Adrenal gland (tissue), 5 donors: ENCODE measurements at regions not wholly inside any gene's neighbourhood (a gene's known extent, or its start where the extent isn't known, plus 50 kb on each side); places are given as distances from the start of the nearest gene placed in this dataset.

Experiments used
- POLR2A ChIP-seq, 2 donors: fragments of 450-650 bp; IDR thresholded peaks; one replicate each; pipeline ENCODE4 v1.6.1; 2017; ENCODE audit warnings: antibody characterized with exemption in 2 of 2, mild to moderate bottlenecking in 2 of 2, moderate library complexity in 1 of 2
- TF ChIP-seq, protein P1 (sequence below), 6 experiments: fragments of 450-650 bp in 4 of 6; fragments of 200-600 bp in 2 of 6; sonication (generic) in 1 of 6; IDR thresholded peaks; 1 replicate in 5 of 6; 2 replicates in 1 of 6; pipeline versions ENCODE4 v1.5.1 to v1.8.0; 2016 to 2021; ENCODE audit warnings: antibody characterized with exemption in 6 of 6, mild to moderate bottlenecking in 2 of 6, moderate library complexity in 1 of 6
- donor health status: DM: no; HTN: no; CAD: no.

DNA sequence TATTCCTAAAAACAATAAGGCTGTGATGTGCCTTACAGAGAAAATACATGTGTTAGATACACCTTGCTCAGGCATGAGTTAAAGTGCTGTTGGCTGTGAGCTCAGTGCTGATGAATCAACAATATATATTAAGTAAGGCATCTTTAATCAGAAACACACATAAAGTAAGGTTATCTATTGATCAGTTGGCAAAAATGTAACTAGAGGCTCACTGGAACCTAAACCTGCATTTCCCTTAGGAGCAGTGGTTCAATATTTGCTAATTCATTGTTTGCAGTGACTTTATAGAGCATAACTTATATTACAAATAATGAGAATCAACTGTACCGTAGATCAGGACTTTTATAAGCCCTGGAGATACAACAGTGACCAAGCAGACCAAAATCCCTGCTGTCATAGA, 77.0 kb upstream of the CYP1B1 start:
- TF ChIP-seq, protein P1, sequence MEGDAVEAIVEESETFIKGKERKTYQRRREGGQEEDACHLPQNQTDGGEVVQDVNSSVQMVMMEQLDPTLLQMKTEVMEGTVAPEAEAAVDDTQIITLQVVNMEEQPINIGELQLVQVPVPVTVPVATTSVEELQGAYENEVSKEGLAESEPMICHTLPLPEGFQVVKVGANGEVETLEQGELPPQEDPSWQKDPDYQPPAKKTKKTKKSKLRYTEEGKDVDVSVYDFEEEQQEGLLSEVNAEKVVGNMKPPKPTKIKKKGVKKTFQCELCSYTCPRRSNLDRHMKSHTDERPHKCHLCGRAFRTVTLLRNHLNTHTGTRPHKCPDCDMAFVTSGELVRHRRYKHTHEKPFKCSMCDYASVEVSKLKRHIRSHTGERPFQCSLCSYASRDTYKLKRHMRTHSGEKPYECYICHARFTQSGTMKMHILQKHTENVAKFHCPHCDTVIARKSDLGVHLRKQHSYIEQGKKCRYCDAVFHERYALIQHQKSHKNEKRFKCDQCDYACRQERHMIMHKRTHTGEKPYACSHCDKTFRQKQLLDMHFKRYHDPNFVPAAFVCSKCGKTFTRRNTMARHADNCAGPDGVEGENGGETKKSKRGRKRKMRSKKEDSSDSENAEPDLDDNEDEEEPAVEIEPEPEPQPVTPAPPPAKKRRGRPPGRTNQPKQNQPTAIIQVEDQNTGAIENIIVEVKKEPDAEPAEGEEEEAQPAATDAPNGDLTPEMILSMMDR (IDR thresholded peaks at IDR 0.05), result no peak
- no peak for TF ChIP-seq POLR2A (IDR thresholded peaks at IDR 0.05)
